ENCODE measurements at regions not wholly inside any gene's neighbourhood (a gene's known extent, or its start where the extent isn't known, plus 50 kb on each side); places are given as distances from the start of the nearest gene placed in this dataset.

GRCh38 chr9:36764364-36765076, 191.8 kb downstream of the MELK start:
- DNase-seq (ENCODE audit: low spot score), result no peak

- DNase-seq (ENCODE audit: low spot score), result no peak
Measured at GRCh38 chr9:36765077-36765390, 192.3 kb downstream of the MELK start.

- peak; percentile 95 for DNase-seq (ENCODE audit: low spot score)
Measured at GRCh38 chr9:36765468-36766341, 193.0 kb downstream of the MELK start.

GRCh38 chr9:36768677-36769076, 196.0 kb downstream of the MELK start:
- no peak for DNase-seq (ENCODE audit: low spot score)

GRCh38 chr9:36770025-36770424, 197.3 kb downstream of the MELK start:
- DNase-seq (ENCODE audit: low spot score), result no peak

GRCh38 chr9:36772449-36773403, 200.0 kb downstream of the MELK start:
- no peak for DNase-seq (ENCODE audit: low spot score)

- no peak for DNase-seq (ENCODE audit: low spot score)
Measured at GRCh38 chr9:36778682-36779081, 206.0 kb downstream of the MELK start.

- DNase-seq (ENCODE audit: low spot score), result no peak
Measured at GRCh38 chr9:36779582-36779981, 206.9 kb downstream of the MELK start.

- no peak for DNase-seq (ENCODE audit: low spot score)
Measured at GRCh38 chr9:36780186-36780585, 207.5 kb downstream of the MELK start.

- no peak for DNase-seq (ENCODE audit: low spot score)
Measured at GRCh38 chr9:36781533-36781932, 208.8 kb downstream of the MELK start.
